IPS DF 6.9 (cell line): ENCODE measurements at regions not wholly inside any gene's neighbourhood (a gene's known extent, or its start where the extent isn't known, plus 50 kb on each side); places are given as distances from the start of the nearest gene placed in this dataset.

Experiments
- DNase-seq: peaks from one replicate; pipeline ENCODE4 v3.0.0-alpha.2; 2013; ENCODE audit warnings: low read depth, low spot score
- H3K27ac ChIP-seq: one replicate; pipeline ENCODE4 v1.5.1; 2013; ENCODE audit warnings: low read length, control low read depth
- H3K27me3 ChIP-seq: 2 replicates; pipeline ENCODE4 v1.6.1; 2013; ENCODE audit warnings: mild to moderate bottlenecking, low read length; ENCODE audit not compliant: control insufficient read depth, insufficient read depth
- H3K36me3 ChIP-seq: 2 replicates; pipeline ENCODE4 v1.6.1; 2013; ENCODE audit warnings: low read length; ENCODE audit not compliant: control insufficient read depth, insufficient read depth
- H3K4me1 ChIP-seq: 2 replicates; pipeline ENCODE4 v1.6.1; 2013; ENCODE audit warnings: low read length; ENCODE audit not compliant: control insufficient read depth, insufficient read depth
- H3K4me3 ChIP-seq: 2 replicates; pipeline ENCODE4 v1.5.1; 2013; ENCODE audit warnings: mild to moderate bottlenecking, low read length
- H3K9me3 ChIP-seq: 2 replicates; pipeline ENCODE4 v1.6.1; 2013; ENCODE audit warnings: low read length, inconsistent platforms; ENCODE audit not compliant: control insufficient read depth, insufficient read depth
- WGBS: extraction: QIAGEN DNeasy Blood & Tissue Kit; methylation state at CpG from one replicate; pipeline ENCODE4 v1.1.7; 2013; ENCODE audit warnings: mixed read lengths, missing lambda C conversion rate; ENCODE audit not compliant: insufficient read length, insufficient coverage; 5-methylcytosine and 5-hydroxymethylcytosine counted together

DNA sequence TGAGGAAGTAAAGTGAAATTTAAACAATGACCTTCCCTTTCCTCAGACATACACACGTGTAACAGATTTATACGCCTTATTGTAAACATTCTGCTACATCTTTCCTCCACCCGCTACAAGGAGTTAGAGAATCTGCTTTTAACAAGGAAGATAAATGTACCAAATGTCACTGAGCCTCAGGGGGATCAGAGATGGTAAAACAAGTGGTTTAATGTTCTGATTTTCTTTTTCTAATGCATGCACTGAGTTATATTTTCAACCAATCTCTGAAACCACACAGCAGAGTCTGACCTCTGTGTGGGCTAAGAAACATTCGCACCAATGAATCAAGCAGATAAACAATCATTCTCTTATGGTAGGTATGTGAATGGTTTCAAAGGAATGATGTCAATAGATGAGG is 599.5 kb downstream of the ARL4A start:
- Histone ChIP-seq H3K27ac (no peak overlapping the region), H3K36me3 (no peaks in the 10 kb centered on the region), H3K27me3 (no peaks in the 10 kb centered on the region), H3K9me3 (no peaks in the 10 kb centered on the region), H3K4me1 (no peaks in the 10 kb centered on the region), H3K4me3 (no peak overlapping the region)
- no CpG with 5 or more reads among the region's 4 CpGs for WGBS
- no peak for DNase-seq

DNA sequence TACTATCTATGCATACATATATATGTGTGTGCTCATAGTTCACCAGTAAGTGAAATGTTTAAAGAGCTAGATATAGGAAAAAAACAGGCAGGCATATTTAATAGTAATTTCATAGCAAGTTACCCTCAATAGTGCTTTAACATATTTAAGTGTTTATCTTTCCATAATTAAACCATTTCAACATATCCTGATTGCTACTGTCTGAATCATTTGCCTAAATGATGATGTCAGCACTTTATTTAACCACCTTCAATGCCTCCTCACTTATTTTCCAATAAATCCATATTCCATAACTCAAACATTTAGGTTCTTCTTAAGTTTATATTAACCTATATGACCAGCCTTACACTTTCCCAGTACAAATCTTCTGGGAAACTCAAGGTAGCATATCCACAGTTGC is 601.1 kb downstream of the ARL4A start:
- Histone ChIP-seq H3K36me3 (no peaks in the 10 kb centered on the region), H3K27ac (no peak overlapping the region), H3K27me3 (no peaks in the 10 kb centered on the region), H3K9me3 (no peaks in the 10 kb centered on the region), H3K4me3 (no peak overlapping the region), H3K4me1 (no peaks in the 10 kb centered on the region)
- DNase-seq = no peak

DNA sequence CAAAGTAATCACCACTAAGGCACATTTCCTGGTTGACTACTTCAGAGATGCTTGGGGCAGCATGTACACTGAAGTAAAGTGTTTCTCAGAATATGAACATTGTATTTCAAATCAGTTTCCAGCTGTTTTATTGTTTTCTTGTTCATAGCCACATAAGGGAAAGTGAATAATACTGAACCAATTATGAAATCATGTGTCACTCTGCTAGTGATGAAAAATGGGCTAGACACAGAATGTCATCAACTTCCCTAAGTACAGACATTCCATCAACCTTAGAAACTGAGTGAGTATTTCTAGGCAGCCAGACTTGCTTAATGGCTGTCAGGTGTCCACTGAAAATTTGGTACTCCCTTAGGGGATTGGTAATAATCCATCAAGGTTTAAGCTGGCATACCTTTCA is 603.5 kb downstream of the ARL4A start:
- H3K27ac ChIP-seq = no peak overlapping the region
- no peaks in the 10 kb centered on the region for H3K36me3 ChIP-seq
- no peaks in the 10 kb centered on the region for H3K27me3 ChIP-seq
- DNase-seq = no peak
- H3K4me3 ChIP-seq = no peak overlapping the region
- H3K4me1 ChIP-seq = no peaks in the 10 kb centered on the region
- H3K9me3 ChIP-seq = no peaks in the 10 kb centered on the region

DNA sequence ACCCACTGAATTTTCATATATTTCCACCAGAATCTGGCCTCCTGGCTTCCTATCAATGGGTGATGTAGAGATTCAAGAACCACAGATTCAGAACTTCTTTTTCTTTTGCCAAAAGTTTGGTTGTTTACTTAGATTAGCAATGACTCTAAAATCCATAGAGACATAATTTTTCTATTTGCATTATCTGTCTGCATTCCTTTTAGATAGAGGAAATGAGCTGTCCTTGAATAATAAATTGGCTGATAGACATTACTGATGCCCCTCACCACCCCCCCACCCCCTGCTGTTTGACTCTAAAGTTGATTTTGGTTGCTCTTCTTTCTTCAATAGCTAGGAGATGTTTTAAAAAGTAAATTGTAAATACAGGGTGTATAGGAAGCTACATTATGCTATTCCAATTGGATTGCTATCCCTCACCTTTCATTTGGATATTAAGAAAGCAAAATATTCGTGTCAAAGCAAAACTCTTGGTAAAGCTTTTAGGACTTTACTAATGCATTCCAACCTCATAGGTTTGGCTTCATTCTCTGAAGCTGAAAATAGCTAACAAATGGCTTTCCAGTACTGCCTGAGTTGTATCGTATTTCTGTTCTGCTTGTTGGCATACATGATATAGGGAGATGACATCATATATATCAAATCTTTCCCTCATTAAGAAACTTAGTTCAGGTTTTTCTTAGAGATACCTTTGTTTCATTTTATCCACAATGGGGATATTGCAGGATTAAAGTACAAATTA is 606.0 kb downstream of the ARL4A start:
- Histone ChIP-seq H3K4me3 (no peak overlapping the region), H3K36me3 (no peaks in the 10 kb centered on the region), H3K9me3 (no peaks in the 10 kb centered on the region), H3K4me1 (no peaks in the 10 kb centered on the region), H3K27ac (no peak overlapping the region), H3K27me3 (no peaks in the 10 kb centered on the region)
- no peak for DNase-seq
- WGBS = no CpG with 5 or more reads among the region's 2 CpGs

DNA sequence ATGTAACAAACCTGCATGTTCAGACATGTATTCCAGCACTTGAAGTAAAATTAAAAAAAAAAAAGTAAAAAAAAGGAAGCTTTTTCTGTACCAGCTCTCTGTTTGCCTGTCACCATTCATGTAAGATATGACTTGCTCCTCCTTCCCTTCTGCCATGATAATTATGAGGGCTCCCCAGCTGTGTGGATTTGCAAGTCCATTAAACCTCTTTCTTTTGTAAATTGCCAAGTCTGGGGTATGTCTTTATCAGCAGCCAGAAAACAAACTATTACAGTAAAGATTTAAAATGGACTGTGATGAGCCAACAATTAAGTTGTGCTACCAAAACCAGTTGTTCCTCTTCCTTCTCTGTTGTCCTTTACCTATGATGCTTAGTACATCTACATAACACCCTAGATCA is 619.6 kb downstream of the ARL4A start:
- Histone ChIP-seq H3K4me1 (no peaks in the 10 kb centered on the region), H3K27ac (no peak overlapping the region), H3K4me3 (no peak overlapping the region), H3K9me3 (peaks cover 1% of the 10 kb centered on the region; the same call in 1 of the 2 replicates), H3K27me3 (no peaks in the 10 kb centered on the region), H3K36me3 (no peaks in the 10 kb centered on the region)
- no peak for DNase-seq

DNA sequence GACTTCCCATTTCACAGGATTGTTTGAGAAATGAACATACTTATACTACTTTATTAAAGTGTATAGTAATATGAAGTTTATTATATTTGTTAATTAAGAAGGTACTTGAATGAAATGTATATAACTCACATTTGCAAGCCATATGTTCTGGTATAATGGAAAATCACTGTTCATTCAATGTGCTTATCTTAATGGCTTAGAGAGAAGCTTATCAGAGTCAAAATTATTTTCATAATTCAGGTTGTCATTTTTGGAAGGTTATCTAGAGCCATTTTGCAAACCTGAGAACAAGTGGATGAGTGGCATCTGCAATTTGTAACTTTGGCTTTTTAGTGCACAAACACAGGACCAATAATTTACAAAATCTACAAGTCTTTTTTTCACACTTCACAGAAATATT is 621.0 kb downstream of the ARL4A start:
- H3K9me3 ChIP-seq = peaks cover 1% of the 10 kb centered on the region; the same call in 1 of the 2 replicates
- H3K27me3 ChIP-seq = no peaks in the 10 kb centered on the region
- no peaks in the 10 kb centered on the region for H3K4me1 ChIP-seq

DNA sequence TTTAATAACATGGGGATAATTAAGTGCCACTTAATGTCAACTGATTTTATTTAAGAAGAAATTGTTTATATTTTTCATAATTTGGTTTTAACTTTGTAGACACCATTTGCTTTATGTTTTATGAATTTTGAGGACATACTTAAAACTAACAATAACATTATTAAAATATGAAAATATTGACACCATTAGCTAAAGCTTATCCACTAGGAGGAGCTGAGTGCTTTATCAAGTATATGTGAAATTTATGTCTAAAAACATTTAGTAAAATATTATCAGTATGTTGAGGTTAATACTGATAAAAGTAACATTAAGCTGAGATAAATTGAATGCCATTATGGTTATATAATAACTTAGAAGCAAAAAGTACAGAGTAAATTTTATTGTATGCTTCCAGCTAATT is 622.1 kb downstream of the ARL4A start:
- no peak overlapping the region for H3K4me3 ChIP-seq
- no peaks in the 10 kb centered on the region for H3K4me1 ChIP-seq
- no peak for DNase-seq
- peaks cover 1% of the 10 kb centered on the region; the same call in 1 of the 2 replicates for H3K9me3 ChIP-seq
- no peaks in the 10 kb centered on the region for H3K27me3 ChIP-seq
- H3K27ac ChIP-seq = no peak overlapping the region
- H3K36me3 ChIP-seq = no peaks in the 10 kb centered on the region

More for the DNA sequence above, 621.0 kb downstream of the ARL4A start:
- Histone ChIP-seq H3K36me3 (no peaks in the 10 kb centered on the region), H3K27ac (no peak overlapping the region), H3K4me3 (no peak overlapping the region)
- DNase-seq = no peak

DNA sequence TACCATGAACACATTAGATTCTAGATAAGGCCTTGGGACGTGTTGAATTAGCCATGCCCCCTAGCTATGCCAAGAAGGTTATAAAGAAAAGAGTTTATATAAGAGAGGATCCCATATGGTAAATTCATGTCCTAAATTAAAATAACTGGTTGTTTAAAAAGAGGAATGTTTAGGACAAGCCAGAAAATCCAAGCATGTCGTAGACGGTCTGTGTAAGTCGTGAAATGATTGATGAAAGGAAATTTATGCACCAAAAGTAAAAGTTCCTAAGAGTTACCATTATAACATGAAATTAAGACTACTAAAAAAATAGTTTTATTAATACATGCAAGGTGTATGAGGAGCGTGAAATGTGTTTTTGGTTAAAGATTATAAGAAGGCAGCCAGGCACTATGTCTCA is 624.9 kb downstream of the ARL4A start:
- Histone ChIP-seq H3K4me1 (no peaks in the 10 kb centered on the region), H3K4me3 (no peak overlapping the region), H3K27ac (no peak overlapping the region), H3K36me3 (no peaks in the 10 kb centered on the region), H3K27me3 (no peaks in the 10 kb centered on the region), H3K9me3 (peaks cover 1% of the 10 kb centered on the region; the same call in 1 of the 2 replicates)
- peak; percentile 35 for DNase-seq
- WGBS = no CpG with 5 or more reads among the region's 5 CpGs

DNA sequence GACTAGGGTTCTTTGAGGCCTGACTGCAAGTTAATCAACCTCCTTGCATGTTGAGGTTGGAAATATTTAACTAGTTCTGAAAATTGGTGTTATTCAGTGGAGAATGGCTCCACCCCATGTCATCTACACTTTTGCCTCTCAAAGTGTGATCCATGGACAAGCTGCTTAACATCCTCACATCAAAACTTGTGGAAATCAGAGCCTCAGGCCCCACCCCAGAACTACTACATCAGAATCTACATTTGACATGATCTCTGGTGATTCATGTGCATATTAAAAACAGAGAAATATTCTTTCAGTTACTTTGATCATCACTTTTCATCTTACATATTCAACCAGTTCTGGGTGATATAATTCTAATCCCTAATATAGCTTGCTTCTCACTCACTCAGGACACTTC is 632.9 kb downstream of the ARL4A start:
- no peaks in the 10 kb centered on the region for H3K27me3 ChIP-seq
- no peaks in the 10 kb centered on the region for H3K9me3 ChIP-seq
- no peak overlapping the region for H3K27ac ChIP-seq
- DNase-seq = no peak
- peaks cover 2% of the 10 kb centered on the region; the same call in 1 of the 2 replicates for H3K4me1 ChIP-seq
- H3K4me3 ChIP-seq = no peak overlapping the region
- no peaks in the 10 kb centered on the region for H3K36me3 ChIP-seq

DNA sequence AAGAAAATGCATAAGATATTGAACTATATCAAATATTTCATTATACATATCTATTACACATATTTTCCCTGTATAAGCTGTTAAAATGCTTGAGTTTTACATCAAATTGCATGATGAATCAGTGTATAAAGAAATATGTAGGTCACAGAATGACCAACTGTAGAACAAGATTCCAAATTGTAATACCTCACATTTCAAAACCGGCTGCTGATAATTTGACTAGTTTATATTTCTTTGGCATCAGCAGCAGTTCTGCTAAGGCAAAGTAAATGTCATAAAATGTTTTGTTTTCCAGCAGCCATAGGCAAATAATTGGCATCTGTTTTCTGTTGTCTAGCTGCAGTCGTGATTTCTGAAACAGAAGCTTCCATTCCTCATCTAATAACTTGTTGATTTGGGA is 633.9 kb downstream of the ARL4A start:
- H3K27ac ChIP-seq = no peak overlapping the region
- no peaks in the 10 kb centered on the region for H3K27me3 ChIP-seq
- peaks cover 2% of the 10 kb centered on the region; the same call in 1 of the 2 replicates for H3K4me1 ChIP-seq
- no peaks in the 10 kb centered on the region for H3K36me3 ChIP-seq
- H3K9me3 ChIP-seq = no peaks in the 10 kb centered on the region
- WGBS = no CpG with 5 or more reads among the region's 2 CpGs
- no peak overlapping the region for H3K4me3 ChIP-seq
- DNase-seq = no peak

DNA sequence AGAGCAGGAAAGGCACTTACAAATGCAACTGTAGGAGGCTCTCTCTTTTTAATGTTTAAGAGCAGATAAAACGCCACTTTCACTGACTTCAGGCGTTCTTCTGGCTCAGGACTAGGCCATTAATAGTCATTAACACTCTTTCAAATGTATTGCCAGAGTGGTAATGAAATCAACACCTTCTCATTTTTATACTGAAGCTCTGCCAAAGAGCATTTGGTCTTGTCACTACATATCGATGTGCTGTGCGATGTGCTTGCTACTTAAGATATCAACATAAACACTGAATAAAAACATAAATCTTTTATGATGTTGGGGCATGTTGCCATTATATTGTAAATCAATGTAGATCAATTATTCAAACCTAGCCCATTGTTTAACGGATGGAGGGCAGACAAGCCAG is 634.7 kb downstream of the ARL4A start:
- H3K4me1 ChIP-seq = peaks cover 2% of the 10 kb centered on the region; the same call in 1 of the 2 replicates
- no peaks in the 10 kb centered on the region for H3K9me3 ChIP-seq
- no peak overlapping the region for H3K27ac ChIP-seq
- no peak for DNase-seq
- no peaks in the 10 kb centered on the region for H3K27me3 ChIP-seq
- H3K36me3 ChIP-seq = no peaks in the 10 kb centered on the region
- no CpG with 5 or more reads among the region's 5 CpGs for WGBS
- H3K4me3 ChIP-seq = no peak overlapping the region
